HCT116 (cell line): ENCODE measurements at regions not wholly inside any gene's neighbourhood (a gene's known extent, or its start where the extent isn't known, plus 50 kb on each side); places are given as distances from the start of the nearest gene placed in this dataset.

Source experiments
- ATAC-seq: fragments of 200-7000 bp; cut with Tn5 transposase; 2 replicates; pipeline ENCODE4 v1.9.1; 2020; ENCODE audit warnings: mild to moderate bottlenecking, moderate library complexity
- BruUV-seq: library from RNA; stranded (reverse); fragments of 400-500 nt; replicated peaks from 2 replicates; lab custom pipeline; 2021; lab: Mats Ljungman, UMichigan
- CTCF ChIA-PET: fragments of 300-600 bp; sonication (Branson Sonifier 250); formaldehyde crosslinking; loops from one replicate; lab custom pipeline; 2021; ENCODE audit warnings: antibody characterized with exemption; lab: Charles Lee
- POLR2A ChIA-PET: fragments of 300-600, 350-600 bp; sonication (Branson Sonifier 250); formaldehyde crosslinking; loops from one replicate; lab custom pipeline; 2021; ENCODE audit warnings: antibody characterized with exemption; lab: Charles Lee
- RAD21 ChIA-PET, 2 experiments: fragments of 300-600 bp; sonication (Branson Sonifier 250); formaldehyde crosslinking; loops; one replicate each; lab custom pipeline; 2023; ENCODE audit warnings: low total read pairs in 2 of 2; ENCODE audit not compliant: uncharacterized antibody in 2 of 2, unreplicated experiment in 2 of 2, low non-redundant PET in 1 of 2; lab: Charles Lee
- DNase-seq: peaks from one replicate; pipeline ENCODE4 v3.0.0-alpha.2; 2010; ENCODE audit warnings: low read depth, low spot score
- H2AFZ ChIP-seq: fragments of 200-600 bp; shearing (Covaris generic), sonication (generic); 2 replicates; pipeline ENCODE4 v1.6.1; 2017; ENCODE audit warnings: low read depth, mixed run types, mixed read lengths, antibody characterized with exemption, low read length; ENCODE audit not compliant: poor library complexity, severe bottlenecking
- H3K27ac ChIP-seq: 2 replicates; pipeline ENCODE4 v1.5.1; 2012; ENCODE audit warnings: low read depth, low read length
- H3K27me3 ChIP-seq: fragments of 200-600 bp; sonication (generic); 2 replicates; pipeline ENCODE4 v1.6.1; 2016; ENCODE audit warnings: mixed run types, low read length, mixed read lengths; ENCODE audit not compliant: insufficient read depth
- H3K36me3 ChIP-seq, 2 experiments: fragments of 200-500 bp in 1 of 2; fragments of 200-600 bp in 1 of 2; sonication (Bioruptor generic) in 1 of 2; sonication (generic) in 1 of 2; 2 replicates each; pipeline versions ENCODE4 v1.5.1 to v1.6.1; 2014 to 2016; ENCODE audit warnings: low read length in 2 of 2, inconsistent platforms in 1 of 2, mixed read lengths in 1 of 2, mixed run types in 1 of 2; ENCODE audit not compliant: insufficient read depth in 2 of 2, control insufficient read depth in 1 of 2
- H3K4me1 ChIP-seq, 2 experiments: fragments of 200-600 bp in 1 of 2; sonication (generic) in 1 of 2; 2 replicates each; pipeline versions ENCODE4 v1.5.1 to v1.6.1; 2012 to 2017; ENCODE audit warnings: low read length in 2 of 2, inconsistent platforms in 1 of 2, mild to moderate bottlenecking in 1 of 2, mixed read lengths in 1 of 2, mixed run types in 1 of 2, moderate library complexity in 1 of 2; ENCODE audit not compliant: insufficient read depth in 2 of 2, control insufficient read depth in 1 of 2
- H3K4me2 ChIP-seq: fragments of 200-600 bp; sonication (generic); 2 replicates; pipeline ENCODE4 v1.6.1; 2017; ENCODE audit warnings: mixed run types, low read length, mixed read lengths
- H3K4me3 ChIP-seq, 2 experiments: fragments of 200-600 bp in 1 of 2; sonication (generic) in 1 of 2; replicated peaks in 1 of 2; 2 replicates each; pipeline ENCODE4 v1.5.1; 2011 to 2016; ENCODE audit warnings: low read length in 2 of 2, control low read depth in 1 of 2, low read depth in 1 of 2, mild to moderate bottlenecking in 1 of 2, mixed read lengths in 1 of 2, mixed run types in 1 of 2
- H3K79me2 ChIP-seq: fragments of 200-600 bp; sonication (generic); 2 replicates; pipeline ENCODE4 v1.6.1; 2017; ENCODE audit warnings: mild to moderate bottlenecking, mixed run types, low read length, moderate library complexity, mixed read lengths; ENCODE audit not compliant: insufficient read depth
- H3K9ac ChIP-seq: fragments of 200-600 bp; sonication (generic); 2 replicates; pipeline ENCODE4 v1.6.1; 2016; ENCODE audit warnings: low read length, mixed read lengths
- H3K9me2 ChIP-seq: fragments of 200-600 bp; sonication (generic), shearing (Covaris generic); 2 replicates; pipeline ENCODE4 v1.6.1; 2017; ENCODE audit warnings: mixed run types, mild to moderate bottlenecking, moderate library complexity; ENCODE audit not compliant: insufficient read depth
- H3K9me3 ChIP-seq, 2 experiments: fragments of 200-500 bp in 1 of 2; fragments of 200-600 bp in 1 of 2; sonication (Bioruptor generic) in 1 of 2; sonication (generic) in 1 of 2; 2 replicates each; pipeline ENCODE4 v1.6.1; 2014 to 2017; ENCODE audit warnings: low read length in 2 of 2, mixed read lengths in 2 of 2, inconsistent platforms in 1 of 2, low read depth in 1 of 2, mild to moderate bottlenecking in 1 of 2, mixed run types in 1 of 2, moderate library complexity in 1 of 2; ENCODE audit not compliant: control insufficient read depth in 1 of 2, insufficient read depth in 1 of 2
- H4K20me1 ChIP-seq: fragments of 200-600 bp; sonication (generic), shearing (Covaris generic); 2 replicates; pipeline ENCODE4 v1.6.1; 2017; ENCODE audit warnings: mixed run types, mild to moderate bottlenecking, moderate library complexity; ENCODE audit not compliant: insufficient read depth
- CBX3 ChIP-seq: IDR thresholded peaks from 2 replicates; pipeline ENCODE4 v1.6.1; 2012; ENCODE audit warnings: low read depth
- CEBPB ChIP-seq: IDR thresholded peaks from 2 replicates; pipeline ENCODE4 v1.6.1; 2012; ENCODE audit warnings: low read depth
- EGR1 ChIP-seq: IDR thresholded peaks from 2 replicates; pipeline ENCODE4 v1.6.1; 2012; ENCODE audit warnings: low read depth
- EZH2 ChIP-seq: fragments of 200-600 bp; sonication (generic); IDR thresholded peaks from 2 replicates; pipeline ENCODE4 v1.6.1; 2017; ENCODE audit warnings: antibody characterized with exemption, mixed run types
- EZH2phosphoT487 ChIP-seq: fragments of 200-600 bp; IDR thresholded peaks from 2 replicates; pipeline ENCODE4 v1.6.1; 2018; ENCODE audit warnings: antibody characterized with exemption, borderline replicate concordance
- JUND ChIP-seq: IDR thresholded peaks from 2 replicates; pipeline ENCODE4 v1.6.1; 2012
- POLR2AphosphoS5 ChIP-seq: IDR thresholded peaks from 2 replicates; pipeline ENCODE4 v1.6.1; 2011; ENCODE audit warnings: mild to moderate bottlenecking, low read depth, low read length, moderate library complexity
- RAD21 ChIP-seq: IDR thresholded peaks from 2 replicates; pipeline ENCODE4 v1.6.1; 2012; ENCODE audit warnings: low read depth, mild to moderate bottlenecking
- SIN3A ChIP-seq: IDR thresholded peaks from 2 replicates; pipeline ENCODE4 v1.6.1; 2012; ENCODE audit warnings: low read depth
- SRF ChIP-seq: IDR thresholded peaks from 2 replicates; pipeline ENCODE4 v1.6.1; 2012; ENCODE audit warnings: low read depth
- TCF7L2 ChIP-seq: IDR thresholded peaks from 2 replicates; pipeline ENCODE4 v1.7.0; 2011; ENCODE audit warnings: borderline replicate concordance, inconsistent platforms; ENCODE audit not compliant: insufficient read depth, insufficient read length; ENCODE audit errors: extremely low read depth
- YY1 ChIP-seq: IDR thresholded peaks from 2 replicates; pipeline ENCODE4 v1.6.1; 2011; ENCODE audit warnings: low read length, low read depth, moderate library complexity, mild to moderate bottlenecking; ENCODE audit not compliant: insufficient replicate concordance; ENCODE audit errors: extremely low read depth
- ZBTB33 ChIP-seq: IDR thresholded peaks from 2 replicates; pipeline ENCODE4 v1.6.1; 2011; ENCODE audit warnings: mild to moderate bottlenecking, low read length, moderate library complexity; ENCODE audit not compliant: insufficient replicate concordance; ENCODE audit errors: extremely low read depth
- ZNF274 ChIP-seq: fragments of 200-500 bp; sonication (Bioruptor generic); IDR thresholded peaks from 2 replicates; pipeline ENCODE4 v1.6.1; 2014; ENCODE audit warnings: mild to moderate bottlenecking, low read depth, low read length, inconsistent platforms
- intact Hi-C: fragments of 100-400 bp; cut with micrococcal nuclease; formaldehyde crosslinking; loops from 2 replicates; pipeline ENCODE4 v1.10.0; 2022

GRCh38 chr1:59194621-59195020 lies 102.3 kb upstream of the FGGY start:
- Histone ChIP-seq H3K36me3 (no peaks in the 10 kb centered on the region), H3K79me2 (no peaks in the 10 kb centered on the region)
- DNase-seq: no peak
- TF ChIP-seq CEBPB: no peak
- no peak for TF ChIP-seq CBX3
- TF ChIP-seq POLR2AphosphoS5: no peak
- TF ChIP-seq SIN3A: no peak
- TF ChIP-seq YY1: no peak
- no peak for TF ChIP-seq SRF
- TF ChIP-seq EZH2: no peak
- no peak for TF ChIP-seq EZH2phosphoT487
- TF ChIP-seq ZBTB33: no peak
- no peak for TF ChIP-seq EGR1
- no peak for TF ChIP-seq ZNF274
- no peak for TF ChIP-seq TCF7L2
- no peak for TF ChIP-seq RAD21
- no peak for TF ChIP-seq JUND
- TF ChIP-seq, all 23 proteins: peak for 0
- Histone ChIP-seq H3K27me3 (no peaks in the 10 kb centered on the region), H3K4me2 (no peak overlapping the region), H3K4me1 (peaks cover 0 to 5% of the 10 kb centered on the region in 2 experiments; a peak in 2 of 4 replicates), H2AFZ (no peak overlapping the region), H3K27ac (no peak overlapping the region), H3K4me3 (no peak overlapping the region), H3K9ac (no peak overlapping the region), H3K9me3 (no peaks in the 10 kb centered on the region), H3K9me2 (no peaks in the 10 kb centered on the region), H4K20me1 (no peaks in the 10 kb centered on the region)
- POLR2A ChIA-PET: no interaction called here
- CTCF ChIA-PET: no interaction called here
- RAD21 ChIA-PET: no interaction called here
- ATAC-seq: no peak; the same call in 1 of the 2 replicates
- intact Hi-C loops: no loop called here
- BruUV-seq: no TSS peak
